ENCODE measurements at regions not wholly inside any gene's neighbourhood (a gene's known extent, or its start where the extent isn't known, plus 50 kb on each side); places are given as distances from the start of the nearest gene placed in this dataset.

- ChIA-PET POLR2A (interaction anchor here in 1 of 2 donors (0.6 kb wide), 1 partner anchor 10 kb away, joined by 4 read pairs; no protein-coding TSS in a partner anchor), CTCF (no interaction called here)
- no peak for DNase-seq
- H3K9me3 ChIP-seq: no peaks in the 10 kb centered on the region
- H3K4me1 ChIP-seq (ENCODE audit: control insufficient read depth in 1 of 2, extremely low read depth in 1 of 2, insufficient read depth in 2 of 2, low read length in 2 of 2): no peaks in the 10 kb centered on the region
- H3K4me3 Mint-ChIP-seq: no peak overlapping the region
- H3K27me3 Mint-ChIP-seq: peaks cover 0 to 5% of the 10 kb centered on the region in 2 donors
- H3K36me3 ChIP-seq (ENCODE audit: control insufficient read depth in 2 of 2, extremely low read depth in 1 of 2, insufficient read depth in 1 of 2, low read length in 1 of 2): no peaks in the 10 kb centered on the region
- no peaks in the 10 kb centered on the region for H3K27me3 ChIP-seq (replicated peaks in 1 of 2; ENCODE audit: control insufficient read depth in 2 of 2, extremely low read depth in 1 of 2, insufficient read depth in 2 of 2, low read length in 1 of 2)
- no peak overlapping the region for H3K27ac ChIP-seq (ENCODE audit: low read length)
- no peak overlapping the region for H3K27ac Mint-ChIP-seq
- no peaks in the 10 kb centered on the region for H3K36me3 Mint-ChIP-seq
- WGBS (ENCODE audit: insufficient coverage): no CpG with 5 or more reads among the region's 1 CpG
- H3K9me3 Mint-ChIP-seq: peaks cover 4 to 19% (median 7%) of the 10 kb centered on the region in 3 donors
- no peaks in the 10 kb centered on the region for H3K4me1 Mint-ChIP-seq
- no peak for ATAC-seq (replicated peaks in 1 of 4)
- H3K4me3 ChIP-seq (ENCODE audit: control insufficient read depth in 1 of 2, extremely low read depth in 1 of 2, low read length in 1 of 2): no peak overlapping the region
Measured at GRCh38 chr15:67914028-67914427, 74.2 kb upstream of the RNU6-1 start.

GRCh38 chr15:67914537-67915460, 75.0 kb upstream of the RNU6-1 start:
- peaks cover 0 to 5% of the 10 kb centered on the region in 2 donors for H3K27me3 Mint-ChIP-seq
- ATAC-seq (replicated peaks in 1 of 4) (no peak), DNase-seq (no peak)
- 50% methylated on average over 1 of the region's 6 CpGs for WGBS (ENCODE audit: insufficient coverage)
- Histone ChIP-seq H3K4me3 (ENCODE audit: control insufficient read depth in 1 of 2, extremely low read depth in 1 of 2, low read length in 1 of 2) (no peak overlapping the region), H3K4me1 (ENCODE audit: control insufficient read depth in 1 of 2, extremely low read depth in 1 of 2, insufficient read depth in 2 of 2, low read length in 2 of 2) (no peaks in the 10 kb centered on the region), H3K27me3 (replicated peaks in 1 of 2; ENCODE audit: control insufficient read depth in 2 of 2, extremely low read depth in 1 of 2, insufficient read depth in 2 of 2, low read length in 1 of 2) (no peaks in the 10 kb centered on the region), H3K27ac (ENCODE audit: low read length) (no peak overlapping the region), H3K36me3 (ENCODE audit: control insufficient read depth in 2 of 2, extremely low read depth in 1 of 2, insufficient read depth in 1 of 2, low read length in 1 of 2) (no peaks in the 10 kb centered on the region), H3K9me3 (no peaks in the 10 kb centered on the region)
- H3K4me3 Mint-ChIP-seq: no peak overlapping the region
- POLR2A ChIA-PET: interaction anchor here in 1 of 2 donors (0.6 kb wide), 1 partner anchor 11 kb away, joined by 4 read pairs; no protein-coding TSS in a partner anchor
- H3K36me3 Mint-ChIP-seq: no peaks in the 10 kb centered on the region
- H3K9me3 Mint-ChIP-seq: peaks cover 4 to 19% (median 7%) of the 10 kb centered on the region in 3 donors
- CTCF ChIA-PET: no interaction called here
- no peaks in the 10 kb centered on the region for H3K4me1 Mint-ChIP-seq
- H3K27ac Mint-ChIP-seq: no peak overlapping the region

GRCh38 chr15:67915461-67916374, 75.9 kb upstream of the RNU6-1 start:
- Histone ChIP-seq H3K4me1 (ENCODE audit: control insufficient read depth in 1 of 2, extremely low read depth in 1 of 2, insufficient read depth in 2 of 2, low read length in 2 of 2) (no peaks in the 10 kb centered on the region), H3K36me3 (ENCODE audit: control insufficient read depth in 2 of 2, extremely low read depth in 1 of 2, insufficient read depth in 1 of 2, low read length in 1 of 2) (no peaks in the 10 kb centered on the region), H3K27ac (ENCODE audit: low read length) (no peak overlapping the region), H3K27me3 (replicated peaks in 1 of 2; ENCODE audit: control insufficient read depth in 2 of 2, extremely low read depth in 1 of 2, insufficient read depth in 2 of 2, low read length in 1 of 2) (no peaks in the 10 kb centered on the region), H3K9me3 (no peaks in the 10 kb centered on the region), H3K4me3 (ENCODE audit: control insufficient read depth in 1 of 2, extremely low read depth in 1 of 2, low read length in 1 of 2) (no peak overlapping the region)
- Mint-ChIP-seq H3K36me3 (no peaks in the 10 kb centered on the region), H3K27me3 (peaks cover 0 to 5% of the 10 kb centered on the region in 2 donors), H3K4me1 (no peaks in the 10 kb centered on the region), H3K9me3 (peaks cover 4 to 17% (median 6%) of the 10 kb centered on the region in 3 donors), H3K27ac (no peak overlapping the region), H3K4me3 (no peak overlapping the region)
- CTCF ChIA-PET: interaction anchor here in 1 of 2 donors (0.7 kb wide), 1 partner anchor 841 kb away, joined by 5 read pairs; no protein-coding TSS in a partner anchor
- DNase-seq: no peak
- ATAC-seq (replicated peaks in 1 of 4): no peak
- POLR2A ChIA-PET: no interaction called here
- 79% methylated on average over 4 of the region's 7 CpGs for WGBS (ENCODE audit: insufficient coverage)

GRCh38 chr15:67916565-67916964, 76.7 kb upstream of the RNU6-1 start:
- POLR2A ChIA-PET: no interaction called here
- H3K4me3 Mint-ChIP-seq: no peak overlapping the region
- no peaks in the 10 kb centered on the region for H3K4me1 Mint-ChIP-seq

GRCh38 chr15:67917037-67917436, 77.2 kb upstream of the RNU6-1 start:
- DNase-seq (no peak), ATAC-seq (replicated peaks in 1 of 4) (no peak)
- 100% methylated on average over 1 of the region's 4 CpGs for WGBS (ENCODE audit: insufficient coverage)
- Histone ChIP-seq H3K4me3 (ENCODE audit: control insufficient read depth in 1 of 2, extremely low read depth in 1 of 2, low read length in 1 of 2) (no peak overlapping the region), H3K4me1 (ENCODE audit: control insufficient read depth in 1 of 2, extremely low read depth in 1 of 2, insufficient read depth in 2 of 2, low read length in 2 of 2) (no peaks in the 10 kb centered on the region), H3K27me3 (replicated peaks in 1 of 2; ENCODE audit: control insufficient read depth in 2 of 2, extremely low read depth in 1 of 2, insufficient read depth in 2 of 2, low read length in 1 of 2) (no peaks in the 10 kb centered on the region), H3K9me3 (no peaks in the 10 kb centered on the region), H3K36me3 (ENCODE audit: control insufficient read depth in 2 of 2, extremely low read depth in 1 of 2, insufficient read depth in 1 of 2, low read length in 1 of 2) (no peaks in the 10 kb centered on the region), H3K27ac (ENCODE audit: low read length) (no peak overlapping the region)
- H3K36me3 Mint-ChIP-seq: no peaks in the 10 kb centered on the region
- ChIA-PET POLR2A (no interaction called here), CTCF (no interaction called here)
- no peaks in the 10 kb centered on the region for H3K4me1 Mint-ChIP-seq
- H3K27me3 Mint-ChIP-seq: peaks cover 0 to 5% of the 10 kb centered on the region in 2 donors
- H3K4me3 Mint-ChIP-seq: no peak overlapping the region
- H3K27ac Mint-ChIP-seq: no peak overlapping the region
- H3K9me3 Mint-ChIP-seq: peaks cover 0 to 13% (median 3%) of the 10 kb centered on the region in 3 donors

More at GRCh38 chr15:67916565-67916964, 76.7 kb upstream of the RNU6-1 start:
- Histone ChIP-seq H3K36me3 (ENCODE audit: control insufficient read depth in 2 of 2, extremely low read depth in 1 of 2, insufficient read depth in 1 of 2, low read length in 1 of 2) (no peaks in the 10 kb centered on the region), H3K4me3 (ENCODE audit: control insufficient read depth in 1 of 2, extremely low read depth in 1 of 2, low read length in 1 of 2) (no peak overlapping the region), H3K9me3 (no peaks in the 10 kb centered on the region), H3K4me1 (ENCODE audit: control insufficient read depth in 1 of 2, extremely low read depth in 1 of 2, insufficient read depth in 2 of 2, low read length in 2 of 2) (no peaks in the 10 kb centered on the region), H3K27ac (ENCODE audit: low read length) (no peak overlapping the region), H3K27me3 (replicated peaks in 1 of 2; ENCODE audit: control insufficient read depth in 2 of 2, extremely low read depth in 1 of 2, insufficient read depth in 2 of 2, low read length in 1 of 2) (no peaks in the 10 kb centered on the region)
- Mint-ChIP-seq H3K27me3 (peaks cover 0 to 5% of the 10 kb centered on the region in 2 donors), H3K27ac (no peak overlapping the region), H3K36me3 (no peaks in the 10 kb centered on the region), H3K9me3 (peaks cover 2 to 13% (median 3%) of the 10 kb centered on the region in 3 donors)
- DNase-seq: no peak
- no peak for ATAC-seq (replicated peaks in 1 of 4)
- CTCF ChIA-PET: interaction anchor here in 1 of 2 donors (0.7 kb wide), 1 partner anchor 840 kb away, joined by 5 read pairs; no protein-coding TSS in a partner anchor
- WGBS (ENCODE audit: insufficient coverage): no CpG with 5 or more reads among the region's 2 CpGs

GRCh38 chr15:67917636-67918035, 77.8 kb upstream of the RNU6-1 start:
- H3K9me3 Mint-ChIP-seq: peaks cover 0 to 13% (median 3%) of the 10 kb centered on the region in 3 donors
- CTCF ChIA-PET: no interaction called here
- POLR2A ChIA-PET: no interaction called here

More at GRCh38 chr15:67917636-67918035, 77.8 kb upstream of the RNU6-1 start:
- ATAC-seq (replicated peaks in 1 of 4) (no peak), DNase-seq (no peak)
- peaks cover 0 to 5% of the 10 kb centered on the region in 2 donors for H3K27me3 Mint-ChIP-seq
- Histone ChIP-seq H3K36me3 (ENCODE audit: control insufficient read depth in 2 of 2, extremely low read depth in 1 of 2, insufficient read depth in 1 of 2, low read length in 1 of 2) (no peaks in the 10 kb centered on the region), H3K9me3 (no peaks in the 10 kb centered on the region), H3K27me3 (replicated peaks in 1 of 2; ENCODE audit: control insufficient read depth in 2 of 2, extremely low read depth in 1 of 2, insufficient read depth in 2 of 2, low read length in 1 of 2) (no peaks in the 10 kb centered on the region), H3K27ac (ENCODE audit: low read length) (no peak overlapping the region), H3K4me3 (ENCODE audit: control insufficient read depth in 1 of 2, extremely low read depth in 1 of 2, low read length in 1 of 2) (no peak overlapping the region), H3K4me1 (ENCODE audit: control insufficient read depth in 1 of 2, extremely low read depth in 1 of 2, insufficient read depth in 2 of 2, low read length in 2 of 2) (no peaks in the 10 kb centered on the region)
- no peaks in the 10 kb centered on the region for H3K4me1 Mint-ChIP-seq
- H3K36me3 Mint-ChIP-seq: no peaks in the 10 kb centered on the region
- H3K4me3 Mint-ChIP-seq: no peak overlapping the region
- no peak overlapping the region for H3K27ac Mint-ChIP-seq
- no CpG with 5 or more reads among the region's 1 CpG for WGBS (ENCODE audit: insufficient coverage)

All from T-cell (primary cell).